SU-DHL-6 (cell line): ENCODE measurements at regions not wholly inside any gene's neighbourhood (a gene's known extent, or its start where the extent isn't known, plus 50 kb on each side); places are given as distances from the start of the nearest gene placed in this dataset.

ENCODE experiments used
- H2AFZ ChIP-seq: fragments of 200-600 bp; sonication (generic); 2 replicates; pipeline ENCODE4 v1.6.1; 2014; ENCODE audit warnings: low read depth, mild to moderate bottlenecking, moderate library complexity, mixed read lengths, antibody characterized with exemption, low read length; ENCODE audit not compliant: severe bottlenecking
- H3F3A ChIP-seq: fragments of 200-600 bp; shearing (Covaris generic); 2 replicates; pipeline ENCODE4 v1.6.0; 2016; ENCODE audit warnings: antibody characterized with exemption, mild to moderate bottlenecking; ENCODE audit not compliant: insufficient read depth
- H3K27ac ChIP-seq: fragments of 200-600 bp; sonication (generic); 2 replicates; pipeline ENCODE4 v1.5.1; 2016; ENCODE audit warnings: low read depth, mild to moderate bottlenecking, low read length, moderate library complexity, mixed read lengths
- H3K27me3 ChIP-seq: fragments of 200-600 bp; sonication (generic), shearing (Covaris generic); 2 replicates; pipeline ENCODE4 v1.6.0; 2014; ENCODE audit warnings: mild to moderate bottlenecking, low read length
- H3K36me3 ChIP-seq: fragments of 200-600 bp; sonication (generic); 2 replicates; pipeline ENCODE4 v1.6.1; 2014; ENCODE audit warnings: mild to moderate bottlenecking, low read length, mixed read lengths
- H3K4me2 ChIP-seq: fragments of 300-600, 200-600 bp; shearing (Covaris generic), sonication (generic); 2 replicates; pipeline ENCODE4 v1.6.0; 2014; ENCODE audit warnings: low read length, low read depth, mild to moderate bottlenecking; ENCODE audit not compliant: poor library complexity, severe bottlenecking
- H3K4me3 ChIP-seq: fragments of 200-600 bp; sonication (generic); 2 replicates; pipeline ENCODE4 v1.5.1; 2014; ENCODE audit warnings: antibody characterized with exemption, low read length, mild to moderate bottlenecking, mixed read lengths; ENCODE audit not compliant: insufficient read depth, poor library complexity, severe bottlenecking
- H3K79me2 ChIP-seq: fragments of 200-600 bp; sonication (generic); 2 replicates; pipeline ENCODE4 v1.6.1; 2014; ENCODE audit warnings: mild to moderate bottlenecking, low read length, moderate library complexity; ENCODE audit not compliant: insufficient read depth
- H3K9ac ChIP-seq: fragments of 200-600 bp; sonication (generic); 2 replicates; pipeline ENCODE4 v1.7.0; 2014; ENCODE audit warnings: mild to moderate bottlenecking, low read length
- H3K9me2 ChIP-seq: fragments of 200-600 bp; sonication (generic); replicated peaks from 2 replicates; pipeline ENCODE4 v1.6.1; 2014; ENCODE audit warnings: low read length; ENCODE audit not compliant: insufficient read depth
- H3K9me3 ChIP-seq: fragments of 200-600 bp; sonication (generic); 2 replicates; pipeline ENCODE4 v1.6.1; 2014; ENCODE audit warnings: low read length, mixed read lengths; ENCODE audit not compliant: insufficient read depth
- H4K20me1 ChIP-seq: fragments of 200-600 bp; sonication (generic); 2 replicates; pipeline ENCODE4 v1.6.1; 2014; ENCODE audit warnings: low read depth, mild to moderate bottlenecking, antibody characterized with exemption, low read length, moderate library complexity, mixed read lengths
- CTCF ChIP-seq: fragments of 200-600 bp; sonication (generic); IDR thresholded peaks from one replicate; pipeline ENCODE4 v1.5.1; 2017; ENCODE audit warnings: antibody characterized with exemption, mild to moderate bottlenecking, low read length, moderate library complexity; ENCODE audit not compliant: insufficient read depth, poor library complexity, severe bottlenecking
- EZH2phosphoT487 ChIP-seq: fragments of 200-600 bp; sonication (generic), shearing (Covaris generic); conservative IDR thresholded peaks from 2 replicates; pipeline ENCODE4 v1.6.1; 2018; ENCODE audit warnings: mild to moderate bottlenecking, antibody characterized with exemption, low read length, moderate library complexity, mixed read lengths

- Histone ChIP-seq H3K9ac (no peak overlapping the region), H3K4me2 (no peak overlapping the region), H3K27ac (no peak overlapping the region), H3K9me3 (no peaks in the 10 kb centered on the region), H3K79me2 (no peaks in the 10 kb centered on the region), H2AFZ (no peak overlapping the region), H3K36me3 (no peaks in the 10 kb centered on the region), H3K9me2 (no peaks in the 10 kb centered on the region), H3F3A (no peaks in the 10 kb centered on the region), H3K27me3 (no peaks in the 10 kb centered on the region), H3K4me3 (no peak overlapping the region), H4K20me1 (no peaks in the 10 kb centered on the region)
- TF ChIP-seq EZH2phosphoT487 = no peak
- no peak for TF ChIP-seq CTCF
Measured at GRCh38 chr21:20306836-20307235, 691.4 kb upstream of the NCAM2 start.

- no peak overlapping the region for H3K4me2 ChIP-seq
- peak overlapping the region; percentile 37 for H2AFZ ChIP-seq
- H3K4me3 ChIP-seq = no peak overlapping the region
- no peaks in the 10 kb centered on the region for H3F3A ChIP-seq
- H3K9me2 ChIP-seq = no peaks in the 10 kb centered on the region
- H3K9me3 ChIP-seq = no peaks in the 10 kb centered on the region
- no peaks in the 10 kb centered on the region for H3K27me3 ChIP-seq
- H4K20me1 ChIP-seq = no peaks in the 10 kb centered on the region
- H3K36me3 ChIP-seq = no peaks in the 10 kb centered on the region
- H3K9ac ChIP-seq = no peak overlapping the region
- TF ChIP-seq CTCF (no peak), EZH2phosphoT487 (no peak)
- no peaks in the 10 kb centered on the region for H3K79me2 ChIP-seq
- H3K27ac ChIP-seq = no peak overlapping the region
Measured at GRCh38 chr21:20308586-20309315, 689.5 kb upstream of the NCAM2 start.

- no peaks in the 10 kb centered on the region for H3F3A ChIP-seq
- no peaks in the 10 kb centered on the region for H3K79me2 ChIP-seq
- no peak overlapping the region for H3K27ac ChIP-seq
- peaks cover 3% of the 10 kb centered on the region; the same call in 1 of the 2 replicates for H3K9me3 ChIP-seq
- peak overlapping the region; percentile 29 for H2AFZ ChIP-seq
- no peaks in the 10 kb centered on the region for H3K36me3 ChIP-seq
- H3K4me2 ChIP-seq = no peak overlapping the region
- TF ChIP-seq EZH2phosphoT487 = no peak
- no peak for TF ChIP-seq CTCF
- H4K20me1 ChIP-seq = no peaks in the 10 kb centered on the region
- no peaks in the 10 kb centered on the region for H3K27me3 ChIP-seq
- H3K4me3 ChIP-seq = no peak overlapping the region
- H3K9ac ChIP-seq = no peak overlapping the region
- H3K9me2 ChIP-seq = no peaks in the 10 kb centered on the region
Measured at GRCh38 chr21:20311234-20311787, 686.9 kb upstream of the NCAM2 start.
